ENCODE measurements at regions not wholly inside any gene's neighbourhood (a gene's known extent, or its start where the extent isn't known, plus 50 kb on each side); places are given as distances from the start of the nearest gene placed in this dataset.

- no peak for DNase-seq (ENCODE audit: extremely low spot score)
- CTCF ChIA-PET, result interaction anchor here (0.7 kb wide), 1 partner anchor 13 kb away, joined by 3 read pairs; no protein-coding TSS in a partner anchor
- TF ChIP-seq FOXA1 (IDR thresholded peaks at IDR 0.05) (no peak), ARNT (IDR thresholded peaks at IDR 0.05) (no peak), L3MBTL2 (conservative IDR thresholded peaks at IDR 0.05) (no peak), ELF4 (IDR thresholded peaks at IDR 0.05) (no peak), SP1 (IDR thresholded peaks at IDR 0.05) (no peak), CTBP1 (IDR thresholded peaks at IDR 0.05; ENCODE audit: borderline replicate concordance) (no peak), NFRKB (IDR thresholded peaks at IDR 0.05) (no peak), FOXK2 (IDR thresholded peaks at IDR 0.05) (no peak), HDGF (IDR thresholded peaks at IDR 0.05; ENCODE audit: borderline replicate concordance) (no peak)
- POLR2A ChIA-PET, result no interaction called here
Measured at GRCh38 chr11:130737866-130738431, 178.3 kb downstream of the SNX19 start.

GRCh38 chr11:130738611-130739010 is 177.7 kb downstream of the SNX19 start:
- TF ChIP-seq ZNF384 (IDR thresholded peaks at IDR 0.05), result no peak
- TF ChIP-seq BHLHE40 (IDR thresholded peaks at IDR 0.05; ENCODE audit: borderline replicate concordance), result no peak
- TF ChIP-seq NFRKB (IDR thresholded peaks at IDR 0.05), result no peak
- ChIA-PET POLR2A (no interaction called here), CTCF (interaction anchor here (0.7 kb wide), 1 partner anchor 14 kb away, joined by 3 read pairs; no protein-coding TSS in a partner anchor)
- DNase-seq (ENCODE audit: extremely low spot score), result no peak

- POLR2A ChIA-PET, result no interaction called here
- CTCF ChIA-PET, result no interaction called here
- no peak for DNase-seq (ENCODE audit: extremely low spot score)
- TF ChIP-seq BHLHE40 (IDR thresholded peaks at IDR 0.05; ENCODE audit: borderline replicate concordance) (no peak), ELF4 (IDR thresholded peaks at IDR 0.05) (no peak), LEF1 (IDR thresholded peaks at IDR 0.05; ENCODE audit: borderline replicate concordance) (no peak), NFRKB (IDR thresholded peaks at IDR 0.05) (no peak)
Measured at GRCh38 chr11:130740819-130741218, 175.5 kb downstream of the SNX19 start.

- ChIA-PET POLR2A (no interaction called here), CTCF (no interaction called here)
- no peak for DNase-seq (ENCODE audit: extremely low spot score)
- TF ChIP-seq PKNOX1 (IDR thresholded peaks at IDR 0.05), result no peak
- TF ChIP-seq ZNF384 (IDR thresholded peaks at IDR 0.05), result no peak
- TF ChIP-seq ELF4 (IDR thresholded peaks at IDR 0.05), result no peak
- TF ChIP-seq FOXM1 (IDR thresholded peaks at IDR 0.05; ENCODE audit: borderline replicate concordance), result no peak
- no peak for TF ChIP-seq SP1 (IDR thresholded peaks at IDR 0.05)
- no peak for TF ChIP-seq BHLHE40 (IDR thresholded peaks at IDR 0.05; ENCODE audit: borderline replicate concordance)
- no peak for TF ChIP-seq FOXA1 (IDR thresholded peaks at IDR 0.05)
- no peak for TF ChIP-seq L3MBTL2 (conservative IDR thresholded peaks at IDR 0.05)
- no peak for TF ChIP-seq CTBP1 (IDR thresholded peaks at IDR 0.05; ENCODE audit: borderline replicate concordance)
- TF ChIP-seq ARNT (IDR thresholded peaks at IDR 0.05), result no peak
Measured at GRCh38 chr11:130744794-130745193, 171.5 kb downstream of the SNX19 start.

- ChIA-PET CTCF (no interaction called here), POLR2A (no interaction called here)
- no peak for DNase-seq (ENCODE audit: extremely low spot score)
- TF ChIP-seq FOXM1 (IDR thresholded peaks at IDR 0.05; ENCODE audit: borderline replicate concordance) (no peak), TARDBP (IDR thresholded peaks at IDR 0.05) (no peak), L3MBTL2 (conservative IDR thresholded peaks at IDR 0.05) (no peak), SP1 (IDR thresholded peaks at IDR 0.05) (no peak), SUZ12 (IDR thresholded peaks at IDR 0.05) (no peak), HDGF (IDR thresholded peaks at IDR 0.05; ENCODE audit: borderline replicate concordance) (no peak), PKNOX1 (IDR thresholded peaks at IDR 0.05) (no peak), BHLHE40 (IDR thresholded peaks at IDR 0.05; ENCODE audit: borderline replicate concordance) (no peak)
Measured at GRCh38 chr11:130749216-130749615, 167.1 kb downstream of the SNX19 start.

- TF ChIP-seq L3MBTL2 (conservative IDR thresholded peaks at IDR 0.05) (no peak), ELF4 (IDR thresholded peaks at IDR 0.05) (no peak), FOXK2 (IDR thresholded peaks at IDR 0.05) (no peak), TARDBP (IDR thresholded peaks at IDR 0.05) (no peak), LEF1 (IDR thresholded peaks at IDR 0.05; ENCODE audit: borderline replicate concordance) (no peak), HDGF (IDR thresholded peaks at IDR 0.05; ENCODE audit: borderline replicate concordance) (no peak), SP1 (IDR thresholded peaks at IDR 0.05) (no peak), ARNT (IDR thresholded peaks at IDR 0.05) (no peak), ZNF384 (IDR thresholded peaks at IDR 0.05) (no peak), FOXA1 (IDR thresholded peaks at IDR 0.05) (no peak), PKNOX1 (IDR thresholded peaks at IDR 0.05) (no peak), FOXM1 (IDR thresholded peaks at IDR 0.05; ENCODE audit: borderline replicate concordance) (no peak), CTBP1 (IDR thresholded peaks at IDR 0.05; ENCODE audit: borderline replicate concordance) (no peak), SUZ12 (IDR thresholded peaks at IDR 0.05) (no peak), NFRKB (IDR thresholded peaks at IDR 0.05) (no peak), BHLHE40 (IDR thresholded peaks at IDR 0.05; ENCODE audit: borderline replicate concordance) (no peak)
- CTCF ChIA-PET, result interaction anchor here (0.6 kb wide), 1 partner anchor 38 kb away, joined by 4 read pairs; no protein-coding TSS in a partner anchor
- POLR2A ChIA-PET, result no interaction called here
- DNase-seq (ENCODE audit: extremely low spot score), result no peak
Measured at GRCh38 chr11:130760515-130761125, 155.7 kb downstream of the SNX19 start.

Data from HEK293T (cell line).